MM.1S (cell line): ENCODE measurements at regions not wholly inside any gene's neighbourhood (a gene's known extent, or its start where the extent isn't known, plus 50 kb on each side); places are given as distances from the start of the nearest gene placed in this dataset.
"Not testable (repeated sequence)": the region's sequence is repeated elsewhere in the genome, so short reads cannot be mapped to it uniquely, and the experiment has no call there.

ENCODE experiments used
- DNase-seq: peaks from one replicate; pipeline ENCODE4 v3.0.0-alpha.2; 2015
- H2AFZ ChIP-seq: fragments of 300-600 bp; sonication (generic); 2 replicates; pipeline ENCODE4 v1.6.0; 2016; ENCODE audit warnings: antibody characterized with exemption, low read length
- H3F3A ChIP-seq: fragments of 300-600 bp; sonication (generic); 2 replicates; pipeline ENCODE4 v1.6.1; 2016; ENCODE audit warnings: mild to moderate bottlenecking, antibody characterized with exemption, low read length, moderate library complexity, mixed read lengths; ENCODE audit not compliant: insufficient read depth
- H3K27ac ChIP-seq: fragments of 300-600 bp; sonication (generic); 2 replicates; pipeline ENCODE4 v1.5.1; 2016; ENCODE audit warnings: mild to moderate bottlenecking, low read length
- H3K27me3 ChIP-seq: fragments of 300-600 bp; sonication (generic); replicated peaks from 2 replicates; pipeline ENCODE4 v1.6.0; 2016; ENCODE audit warnings: low read length; ENCODE audit not compliant: insufficient read depth
- H3K36me3 ChIP-seq: fragments of 300-600 bp; sonication (generic); replicated peaks from 2 replicates; pipeline ENCODE4 v1.6.1; 2016; ENCODE audit warnings: mild to moderate bottlenecking, low read length, mixed read lengths; ENCODE audit not compliant: insufficient read depth
- H3K4me1 ChIP-seq: fragments of 300-600 bp; sonication (generic); 2 replicates; pipeline ENCODE4 v1.6.1; 2016; ENCODE audit warnings: low read length, mixed read lengths
- H3K4me2 ChIP-seq: fragments of 300-600 bp; sonication (generic); 2 replicates; pipeline ENCODE4 v1.6.0; 2016; ENCODE audit warnings: low read depth, low read length
- H3K4me3 ChIP-seq: fragments of 300-600 bp; sonication (generic); 2 replicates; pipeline ENCODE4 v1.5.1; 2016; ENCODE audit warnings: low read length, mixed read lengths
- H3K79me2 ChIP-seq: fragments of 300-600 bp; sonication (generic); 2 replicates; pipeline ENCODE4 v1.6.1; 2016; ENCODE audit warnings: mixed run types, low read length, mixed read lengths
- H3K9ac ChIP-seq: fragments of 300-600 bp; sonication (generic); 2 replicates; pipeline ENCODE4 v1.6.1; 2016; ENCODE audit warnings: low read length, mixed read lengths
- H3K9me2 ChIP-seq: fragments of 300-600 bp; sonication (generic); replicated peaks from 2 replicates; pipeline ENCODE4 v1.6.1; 2016; ENCODE audit warnings: mild to moderate bottlenecking, low read length, mixed read lengths; ENCODE audit not compliant: insufficient read depth
- H3K9me3 ChIP-seq: fragments of 300-600 bp; sonication (generic); replicated peaks from 2 replicates; pipeline ENCODE4 v1.6.1; 2016; ENCODE audit warnings: mild to moderate bottlenecking, low read length, mixed read lengths; ENCODE audit not compliant: insufficient read depth
- H4K20me1 ChIP-seq: fragments of 300-600 bp; sonication (generic); 2 replicates; pipeline ENCODE4 v1.6.1; 2016; ENCODE audit warnings: mild to moderate bottlenecking, low read length, moderate library complexity, mixed read lengths; ENCODE audit not compliant: insufficient read depth
- EZH2 ChIP-seq: fragments of 300-600 bp; sonication (generic); optimal IDR thresholded peaks from 2 replicates; pipeline ENCODE3; 2017; ENCODE audit warnings: low read depth, mild to moderate bottlenecking, antibody characterized with exemption, low read length, mixed read lengths
- EZH2phosphoT487 ChIP-seq: fragments of 300-600 bp; sonication (generic); IDR thresholded peaks from 2 replicates; pipeline ENCODE4 v1.6.1; 2018; ENCODE audit warnings: antibody characterized with exemption, low read length
- TF ChIP-seq, protein P1 (sequence below): fragments of 300-600 bp; sonication (generic); IDR thresholded peaks from 2 replicates; pipeline ENCODE4 v1.5.1; 2016; ENCODE audit warnings: antibody characterized with exemption, low read length, mixed read lengths

DNA sequence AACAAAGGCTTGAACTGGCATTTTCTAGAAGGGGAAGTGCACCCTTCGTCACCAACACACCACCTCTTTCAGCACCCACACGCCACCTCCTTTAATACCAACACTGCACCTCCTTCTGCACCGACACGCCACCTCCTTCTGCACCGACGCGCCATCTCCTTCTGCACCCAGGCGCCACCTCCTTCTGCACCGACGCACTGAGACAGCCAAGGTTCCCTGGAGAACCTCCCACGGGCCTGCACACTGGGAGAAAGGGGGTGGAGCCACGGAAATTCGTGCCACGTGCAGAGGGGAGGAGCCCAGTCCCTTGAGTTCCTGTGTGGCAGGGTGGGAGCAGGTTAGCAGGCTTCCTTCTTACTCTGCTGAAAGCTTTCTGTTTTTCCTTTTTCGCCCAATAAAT is 327.9 kb upstream of the C1orf174 start:
- Histone ChIP-seq H3K27me3 (peaks cover 89% of the 10 kb centered on the region), H3K9ac (no peak overlapping the region), H3K9me2 (no peaks in the 10 kb centered on the region), H3K9me3 (no peaks in the 10 kb centered on the region), H3K4me2 (no peak overlapping the region), H3K79me2 (no peaks in the 10 kb centered on the region), H2AFZ (no peak overlapping the region), H4K20me1 (no peaks in the 10 kb centered on the region), H3K4me1 (no peaks in the 10 kb centered on the region), H3K4me3 (no peak overlapping the region), H3K36me3 (no peaks in the 10 kb centered on the region), H3F3A (no peaks in the 10 kb centered on the region), H3K27ac (no peak overlapping the region)
- DNase-seq: no peak
- no peak for TF ChIP-seq EZH2
- TF ChIP-seq, protein P1, sequence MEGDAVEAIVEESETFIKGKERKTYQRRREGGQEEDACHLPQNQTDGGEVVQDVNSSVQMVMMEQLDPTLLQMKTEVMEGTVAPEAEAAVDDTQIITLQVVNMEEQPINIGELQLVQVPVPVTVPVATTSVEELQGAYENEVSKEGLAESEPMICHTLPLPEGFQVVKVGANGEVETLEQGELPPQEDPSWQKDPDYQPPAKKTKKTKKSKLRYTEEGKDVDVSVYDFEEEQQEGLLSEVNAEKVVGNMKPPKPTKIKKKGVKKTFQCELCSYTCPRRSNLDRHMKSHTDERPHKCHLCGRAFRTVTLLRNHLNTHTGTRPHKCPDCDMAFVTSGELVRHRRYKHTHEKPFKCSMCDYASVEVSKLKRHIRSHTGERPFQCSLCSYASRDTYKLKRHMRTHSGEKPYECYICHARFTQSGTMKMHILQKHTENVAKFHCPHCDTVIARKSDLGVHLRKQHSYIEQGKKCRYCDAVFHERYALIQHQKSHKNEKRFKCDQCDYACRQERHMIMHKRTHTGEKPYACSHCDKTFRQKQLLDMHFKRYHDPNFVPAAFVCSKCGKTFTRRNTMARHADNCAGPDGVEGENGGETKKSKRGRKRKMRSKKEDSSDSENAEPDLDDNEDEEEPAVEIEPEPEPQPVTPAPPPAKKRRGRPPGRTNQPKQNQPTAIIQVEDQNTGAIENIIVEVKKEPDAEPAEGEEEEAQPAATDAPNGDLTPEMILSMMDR: no peak

DNA sequence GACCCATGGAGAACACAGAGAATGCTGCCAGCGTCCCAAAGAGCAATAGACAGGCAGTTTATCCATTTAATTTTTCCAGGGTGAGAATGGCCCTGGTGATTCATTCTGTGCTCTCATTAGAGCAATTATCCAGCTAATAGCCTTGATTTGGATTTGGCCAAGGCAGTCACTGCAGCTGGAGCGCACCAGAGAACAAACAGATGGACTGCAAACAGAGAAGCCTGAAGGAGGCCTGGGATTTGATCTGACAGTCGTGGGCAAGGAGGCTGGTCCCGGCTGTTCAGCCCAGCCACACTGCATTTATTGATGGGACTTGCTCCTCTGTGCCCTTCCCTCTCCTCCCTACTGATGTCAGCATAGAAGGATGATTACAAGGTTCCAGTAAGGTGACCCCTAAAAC is 353.9 kb upstream of the C1orf174 start:
- no peaks in the 10 kb centered on the region for H3K79me2 ChIP-seq
- no peak overlapping the region for H3K4me2 ChIP-seq
- H3K36me3 ChIP-seq: no peaks in the 10 kb centered on the region
- no peak for DNase-seq
- no peaks in the 10 kb centered on the region for H3K9me3 ChIP-seq
- H3K4me1 ChIP-seq: no peaks in the 10 kb centered on the region
- H3K27me3 ChIP-seq: peaks cover 33% of the 10 kb centered on the region
- H3K27ac ChIP-seq: no peak overlapping the region
- H4K20me1 ChIP-seq: no peaks in the 10 kb centered on the region
- H3F3A ChIP-seq: no peaks in the 10 kb centered on the region
- H3K9me2 ChIP-seq: no peaks in the 10 kb centered on the region
- TF ChIP-seq EZH2phosphoT487 (no peak), EZH2 (no peak)
- TF ChIP-seq, protein P1: no peak
- H3K4me3 ChIP-seq: no peak overlapping the region
- no peak overlapping the region for H2AFZ ChIP-seq
- no peak overlapping the region for H3K9ac ChIP-seq

DNA sequence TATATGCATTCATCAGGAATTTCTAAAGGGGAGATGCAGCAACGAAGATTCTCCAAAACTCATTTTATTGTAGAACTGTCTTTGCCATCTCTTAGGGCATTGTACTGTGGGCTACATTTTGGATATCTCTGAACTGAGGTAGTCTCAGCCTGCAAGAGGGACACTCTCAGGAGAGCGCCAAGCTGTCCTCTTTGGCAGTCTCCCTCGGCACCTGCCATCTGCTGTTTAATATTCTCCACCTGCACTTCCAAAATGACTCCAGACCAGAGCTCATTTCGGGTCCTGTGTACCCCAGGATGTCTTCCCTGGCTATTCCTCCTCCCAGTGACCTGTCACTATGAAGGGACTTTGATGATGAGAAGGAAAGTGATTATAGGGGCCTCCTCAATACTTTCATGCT is 356.3 kb upstream of the C1orf174 start:
- H3K9ac ChIP-seq: no peak overlapping the region
- no peaks in the 10 kb centered on the region for H3K9me2 ChIP-seq
- no peaks in the 10 kb centered on the region for H3K4me1 ChIP-seq
- H3K4me2 ChIP-seq: no peak overlapping the region
- no peak overlapping the region for H3K27ac ChIP-seq
- no peaks in the 10 kb centered on the region for H3K9me3 ChIP-seq
- H3K79me2 ChIP-seq: no peaks in the 10 kb centered on the region
- TF ChIP-seq, protein P1: no peak
- no peak for TF ChIP-seq EZH2
- TF ChIP-seq EZH2phosphoT487: no peak
- H3K4me3 ChIP-seq: no peak overlapping the region
- peaks cover 21% of the 10 kb centered on the region for H3K27me3 ChIP-seq
- no peaks in the 10 kb centered on the region for H3K36me3 ChIP-seq
- DNase-seq: no peak
- H2AFZ ChIP-seq: no peak overlapping the region
- H3F3A ChIP-seq: no peaks in the 10 kb centered on the region
- H4K20me1 ChIP-seq: no peaks in the 10 kb centered on the region

DNA sequence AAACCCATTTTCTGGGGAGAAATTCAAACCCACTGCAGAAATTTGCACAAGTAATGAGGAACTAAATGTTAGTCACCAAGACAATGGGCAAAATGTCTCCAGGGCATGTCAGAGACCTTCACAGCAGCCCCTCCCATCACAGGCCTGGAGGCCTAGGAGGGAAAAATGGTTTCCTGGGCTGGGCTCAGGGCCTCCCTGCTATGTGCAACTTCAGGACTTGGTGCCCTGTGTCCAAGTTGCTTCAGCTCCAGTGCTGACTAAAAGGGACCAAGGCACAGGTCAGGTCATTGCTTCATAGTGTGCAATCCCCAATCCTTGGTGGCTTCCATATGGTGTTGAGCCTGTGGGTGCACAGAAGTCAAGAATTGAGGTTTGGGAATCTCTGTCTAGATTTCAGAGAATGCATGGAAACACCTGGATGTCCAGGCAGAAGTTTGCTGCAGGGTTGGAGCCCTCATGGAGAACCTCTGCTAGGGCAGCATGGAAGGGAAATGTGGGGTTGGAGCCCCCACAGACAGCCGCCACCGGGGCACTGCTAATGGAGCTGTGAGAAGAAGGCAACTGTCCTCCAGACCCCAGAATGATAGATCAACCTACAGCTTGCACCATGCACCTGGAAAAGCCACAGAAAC is 358.2 kb upstream of the C1orf174 start:
- H3K27me3 ChIP-seq: peaks cover 32% of the 10 kb centered on the region
- not testable (repeated sequence) for H3K9me2 ChIP-seq, H3K4me3 ChIP-seq, H3K4me1 ChIP-seq, DNase-seq, H3K9me3 ChIP-seq, H3K36me3 ChIP-seq, H3K79me2 ChIP-seq, H4K20me1 ChIP-seq, H3K4me2 ChIP-seq, H2AFZ ChIP-seq, H3K27ac ChIP-seq, H3K9ac ChIP-seq, H3F3A ChIP-seq
